A673 (cell line): ENCODE measurements at regions not wholly inside any gene's neighbourhood (a gene's known extent, or its start where the extent isn't known, plus 50 kb on each side); places are given as distances from the start of the nearest gene placed in this dataset.

Source experiments
- BruUV-seq: library from RNA; stranded (reverse); fragments of 400-500 nt; replicated peaks from 2 replicates; lab custom pipeline; 2021; lab: Mats Ljungman, UMichigan
- CTCF ChIA-PET: fragments of 300-600 bp; sonication (Branson Sonifier 250); formaldehyde crosslinking; loops from one replicate; lab custom pipeline; 2022; ENCODE audit warnings: antibody characterized with exemption; lab: Charles Lee
- POLR2A ChIA-PET: fragments of 300-600 bp; sonication (Branson Sonifier 250); formaldehyde crosslinking; loops from one replicate; lab custom pipeline; 2022; ENCODE audit warnings: antibody characterized with exemption; ENCODE audit not compliant: low non-redundant PET; lab: Charles Lee
- DNase-seq: peaks from one replicate; pipeline ENCODE4 v3.0.0-alpha.2; 2015; ENCODE audit warnings: low spot score
- H3K27ac ChIP-seq: fragments of 200-600 bp; sonication (generic); 2 replicates; pipeline ENCODE4 v1.5.1; 2016; ENCODE audit warnings: mixed run types, low read depth, mild to moderate bottlenecking, mixed read lengths, antibody characterized with exemption, low read length; ENCODE audit not compliant: poor library complexity, severe bottlenecking
- H3K27me3 ChIP-seq: fragments of 200-600 bp; sonication (generic); replicated peaks from 2 replicates; pipeline ENCODE4 v1.6.1; 2017; ENCODE audit warnings: mixed run types, low read depth, mild to moderate bottlenecking, mixed read lengths, antibody characterized with exemption, low read length; ENCODE audit not compliant: insufficient read depth, poor library complexity
- H3K36me3 ChIP-seq: fragments of 200-600 bp; sonication (generic); 2 replicates; pipeline ENCODE4 v1.6.1; 2016; ENCODE audit warnings: mixed run types, mild to moderate bottlenecking, mixed read lengths, antibody characterized with exemption, low read length; ENCODE audit not compliant: insufficient read depth, poor library complexity, severe bottlenecking
- H3K4me1 ChIP-seq: fragments of 200-600 bp; sonication (generic); 2 replicates; pipeline ENCODE4 v1.6.1; 2017; ENCODE audit warnings: mixed run types, mild to moderate bottlenecking, mixed read lengths, antibody characterized with exemption, low read length; ENCODE audit not compliant: insufficient read depth, poor library complexity, severe bottlenecking
- H3K4me3 ChIP-seq: fragments of 200-600 bp; sonication (generic); 2 replicates; pipeline ENCODE4 v1.5.1; 2016; ENCODE audit warnings: low read depth, mixed run types, mild to moderate bottlenecking, mixed read lengths, low read length; ENCODE audit not compliant: poor library complexity, severe bottlenecking
- H3K9me3 ChIP-seq: fragments of 200-600 bp; sonication (generic); 2 replicates; pipeline ENCODE4 v1.6.1; 2016; ENCODE audit warnings: mixed run types, low read depth, mild to moderate bottlenecking, mixed read lengths, antibody characterized with exemption, low read length; ENCODE audit not compliant: poor library complexity, severe bottlenecking
- CTCF ChIP-seq: fragments of 300-800, 200-600 bp; sonication (generic); conservative IDR thresholded peaks from 2 replicates; pipeline ENCODE4 v1.5.1; 2017; ENCODE audit warnings: low read depth, mild to moderate bottlenecking, antibody characterized with exemption, low read length, moderate library complexity, mixed read lengths
- EZH2 ChIP-seq: fragments of 200-600 bp; sonication (generic); IDR thresholded peaks from 2 replicates; pipeline ENCODE4 v1.6.1; 2017; ENCODE audit warnings: borderline replicate concordance, low read depth, mild to moderate bottlenecking, mixed read lengths, antibody characterized with exemption, low read length; ENCODE audit not compliant: poor library complexity, severe bottlenecking
- intact Hi-C: fragments of 100-400 bp; cut with micrococcal nuclease; formaldehyde crosslinking; loops from one replicate; pipeline ENCODE4 v1.10.0; 2022; ENCODE audit not compliant: unreplicated experiment

- POLR2A ChIA-PET: no interaction called here
- H3K4me1 ChIP-seq: no peaks in the 10 kb centered on the region
- H3K36me3 ChIP-seq: no peaks in the 10 kb centered on the region
- H3K27ac ChIP-seq: no peak overlapping the region
- H3K27me3 ChIP-seq: no peaks in the 10 kb centered on the region
- CTCF ChIA-PET: no interaction called here
- BruUV-seq: no TSS peak
- no peak for TF ChIP-seq EZH2
- no peak for TF ChIP-seq CTCF
- no peak for DNase-seq
- intact Hi-C loops: no loop called here
- no peaks in the 10 kb centered on the region for H3K9me3 ChIP-seq
- H3K4me3 ChIP-seq: no peak overlapping the region
These were observed 380.0 kb upstream of the USP15 start for GRCh38 chr12:61880186-61880585.

GRCh38 chr12:61891632-61892031, 368.6 kb upstream of the USP15 start:
- H3K4me3 ChIP-seq: no peak overlapping the region
- ChIA-PET CTCF (no interaction called here), POLR2A (no interaction called here)
- no peaks in the 10 kb centered on the region for H3K36me3 ChIP-seq
- H3K9me3 ChIP-seq: no peaks in the 10 kb centered on the region
- no peaks in the 10 kb centered on the region for H3K27me3 ChIP-seq
- H3K27ac ChIP-seq: no peak overlapping the region
- no peaks in the 10 kb centered on the region for H3K4me1 ChIP-seq
- intact Hi-C loops: no loop called here
- TF ChIP-seq EZH2 (no peak), CTCF (no peak)
- no TSS peak for BruUV-seq
- no peak for DNase-seq

GRCh38 chr12:61894168-61894567, 366.0 kb upstream of the USP15 start:
- no peak for DNase-seq
- H3K36me3 ChIP-seq: no peaks in the 10 kb centered on the region
- H3K9me3 ChIP-seq: peaks cover 16% of the 10 kb centered on the region
- no peak for TF ChIP-seq EZH2
- TF ChIP-seq CTCF: no peak
- H3K4me1 ChIP-seq: no peaks in the 10 kb centered on the region
- intact Hi-C loops: no loop called here
- BruUV-seq: no TSS peak
- H3K4me3 ChIP-seq: no peak overlapping the region
- no peaks in the 10 kb centered on the region for H3K27me3 ChIP-seq
- POLR2A ChIA-PET: no interaction called here
- CTCF ChIA-PET: no interaction called here
- no peak overlapping the region for H3K27ac ChIP-seq
